ENCODE measurements at regions not wholly inside any gene's neighbourhood (a gene's known extent, or its start where the extent isn't known, plus 50 kb on each side); places are given as distances from the start of the nearest gene placed in this dataset.

DNA sequence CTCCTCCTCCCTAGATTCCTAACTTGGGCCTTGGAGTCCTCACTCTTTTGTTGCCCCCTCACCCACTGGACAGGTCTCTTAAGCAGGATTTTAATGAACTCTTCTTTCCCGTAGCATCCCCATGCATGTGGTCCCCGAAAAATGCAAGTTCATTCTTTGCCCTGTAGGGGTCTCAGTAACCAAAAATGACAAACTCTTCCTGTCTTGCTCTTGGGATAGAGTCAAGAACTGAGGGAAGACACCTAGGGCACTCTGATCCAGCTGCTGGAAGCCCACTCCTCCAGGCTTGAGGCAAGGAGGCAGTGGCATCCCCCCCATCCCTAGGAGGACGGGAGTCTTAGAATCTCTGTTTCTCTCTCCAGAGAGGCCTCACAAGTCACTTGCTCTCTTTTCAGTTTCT lies 987.0 kb downstream of the DIAPH3 start:
- TF ChIP-seq CTCF (IDR thresholded peaks at IDR 0.05; ENCODE audit: control extremely low read depth, extremely low read depth, low read depth, missing control alignments) = peak; percentile 1
- ChIA-PET CTCF (no interaction called here), POLR2A (no interaction called here)
- DNase-seq (ENCODE audit: extremely low spot score) = peak; percentile 10

GRCh38 chr13:59178344-59178743 lies 985.4 kb downstream of the DIAPH3 start:
- POLR2A ChIA-PET = no interaction called here
- no peak for DNase-seq (ENCODE audit: extremely low spot score)
- CTCF ChIA-PET = interaction anchor here (0.8 kb wide), 1 partner anchor 9 kb away, joined by 3 read pairs; no protein-coding TSS in a partner anchor
- TF ChIP-seq CTCF (IDR thresholded peaks at IDR 0.05; ENCODE audit: control extremely low read depth, extremely low read depth, low read depth, missing control alignments) = no peak

DNA sequence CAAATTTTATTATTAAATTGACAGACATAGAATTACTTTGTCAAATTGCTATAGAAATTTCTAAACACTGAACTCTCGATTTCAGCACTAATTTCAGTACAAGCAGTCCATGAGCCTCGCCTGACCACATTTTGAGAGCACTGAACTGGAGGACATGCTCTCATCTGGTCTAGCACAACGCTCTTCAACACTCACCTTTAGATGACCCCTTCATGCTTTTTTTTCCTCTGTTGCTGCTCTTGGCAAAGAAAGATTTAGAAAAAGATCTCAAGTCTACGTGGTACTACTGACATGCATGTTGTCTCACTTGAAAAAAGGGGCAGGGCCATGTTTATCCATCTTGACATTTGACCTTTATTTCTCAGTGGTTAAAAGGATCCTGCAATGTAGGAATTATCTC lies 981.5 kb downstream of the DIAPH3 start:
- ChIA-PET POLR2A (no interaction called here), CTCF (no interaction called here)
- TF ChIP-seq CTCF (IDR thresholded peaks at IDR 0.05; ENCODE audit: control extremely low read depth, extremely low read depth, low read depth, missing control alignments) = no peak
- DNase-seq (ENCODE audit: extremely low spot score) = no peak

DNA sequence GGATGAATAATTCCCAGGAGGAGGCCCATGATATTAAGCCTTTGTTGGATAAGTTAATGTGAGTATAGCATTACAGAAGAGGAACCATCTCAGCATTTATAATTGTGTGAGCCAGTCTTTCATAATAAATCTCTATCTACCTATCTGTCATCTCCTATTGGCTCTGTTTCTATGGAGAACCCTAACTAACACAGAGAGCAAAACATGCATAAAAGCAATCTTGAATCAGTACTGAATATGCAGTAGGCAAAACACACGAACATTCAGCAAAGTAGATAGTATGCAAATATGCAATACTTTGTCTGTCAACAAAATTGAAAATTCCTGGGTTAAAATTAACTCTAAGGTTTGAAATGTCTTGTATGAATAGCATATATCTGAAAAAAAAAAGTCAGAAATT lies 966.3 kb downstream of the DIAPH3 start:
- POLR2A ChIA-PET = no interaction called here
- DNase-seq (ENCODE audit: extremely low spot score) = no peak
- CTCF ChIA-PET = no interaction called here
- no peak for TF ChIP-seq CTCF (IDR thresholded peaks at IDR 0.05; ENCODE audit: control extremely low read depth, extremely low read depth, low read depth, missing control alignments)

- POLR2A ChIA-PET = no interaction called here
- DNase-seq (ENCODE audit: extremely low spot score) = no peak
- CTCF ChIA-PET = interaction anchor here (1.3 kb wide), 1 partner anchor 8 kb away, joined by 3 read pairs; no protein-coding TSS in a partner anchor
- TF ChIP-seq CTCF (IDR thresholded peaks at IDR 0.05; ENCODE audit: control extremely low read depth, extremely low read depth, low read depth, missing control alignments) = no peak
These were observed 961.9 kb downstream of the DIAPH3 start for GRCh38 chr13:59201841-59202240.

GRCh38 chr13:59203855-59204254 lies 959.9 kb downstream of the DIAPH3 start:
- ChIA-PET CTCF (interaction anchor here (1.8 kb wide), 1 partner anchor 9 kb away, joined by 3 read pairs; no protein-coding TSS in a partner anchor), POLR2A (no interaction called here)
- no peak for TF ChIP-seq CTCF (IDR thresholded peaks at IDR 0.05; ENCODE audit: control extremely low read depth, extremely low read depth, low read depth, missing control alignments)
- DNase-seq (ENCODE audit: extremely low spot score) = no peak

DNA sequence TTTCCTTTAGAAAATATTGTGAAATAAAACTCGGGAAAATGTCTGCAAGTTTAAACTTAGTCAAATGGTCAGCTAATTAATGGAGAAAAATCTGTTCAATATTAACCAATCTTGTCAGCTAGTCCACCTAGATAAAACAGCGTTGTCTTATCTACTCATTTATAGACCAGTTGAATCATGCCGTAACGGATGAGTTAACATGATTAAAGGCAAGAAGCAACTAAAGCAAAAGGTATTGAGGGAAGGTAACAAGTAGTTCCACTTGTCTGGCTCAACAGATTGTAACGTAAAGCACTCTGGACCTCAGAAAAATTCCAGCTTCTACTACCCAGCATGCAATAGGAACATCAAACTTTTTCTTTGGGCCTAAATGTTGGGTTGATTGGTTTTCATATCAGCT lies 958.2 kb downstream of the DIAPH3 start:
- no peak for DNase-seq (ENCODE audit: extremely low spot score)
- ChIA-PET CTCF (no interaction called here), POLR2A (no interaction called here)
- no peak for TF ChIP-seq CTCF (IDR thresholded peaks at IDR 0.05; ENCODE audit: control extremely low read depth, extremely low read depth, low read depth, missing control alignments)
